ENCODE measurements at regions not wholly inside any gene's neighbourhood (a gene's known extent, or its start where the extent isn't known, plus 50 kb on each side); places are given as distances from the start of the nearest gene placed in this dataset.
"Not testable (repeated sequence)": the region's sequence is repeated elsewhere in the genome, so short reads cannot be mapped to it uniquely, and the experiment has no call there.

GRCh38 chr1:96210054-96210453 lies 511.5 kb upstream of the PTBP2 start:
- H3K36me3 ChIP-seq (ENCODE audit: low read depth), result no peaks in the 10 kb centered on the region
- no peak for TF ChIP-seq CTCF (IDR thresholded peaks at IDR 0.05)
- H3K9me3 ChIP-seq, result no peaks in the 10 kb centered on the region
- H3K4me3 ChIP-seq, result no peak overlapping the region
- intact Hi-C loops (cut with DNase I, micrococcal nuclease), result no loop called here
- DNase-seq (no peak), ATAC-seq (no peak)
- no peaks in the 10 kb centered on the region for H3K4me1 ChIP-seq (ENCODE audit: low read depth)

GRCh38 chr1:96211202-96211601 lies 510.4 kb upstream of the PTBP2 start:
- Histone ChIP-seq H3K9me3 (no peaks in the 10 kb centered on the region), H3K36me3 (ENCODE audit: low read depth) (no peaks in the 10 kb centered on the region), H3K4me1 (ENCODE audit: low read depth) (no peaks in the 10 kb centered on the region), H3K4me3 (no peak overlapping the region)
- intact Hi-C loops (cut with DNase I, micrococcal nuclease), result no loop called here
- DNase-seq (no peak), ATAC-seq (no peak)
- TF ChIP-seq CTCF (IDR thresholded peaks at IDR 0.05), result no peak

GRCh38 chr1:96214982-96215381 lies 506.6 kb upstream of the PTBP2 start:
- Histone ChIP-seq H3K9me3 (no peaks in the 10 kb centered on the region), H3K4me3 (no peak overlapping the region), H3K4me1 (ENCODE audit: low read depth) (no peaks in the 10 kb centered on the region), H3K36me3 (ENCODE audit: low read depth) (no peaks in the 10 kb centered on the region)
- no peak for TF ChIP-seq CTCF (IDR thresholded peaks at IDR 0.05)
- DNase-seq, result no peak
- no peak for ATAC-seq
- intact Hi-C loops (cut with DNase I, micrococcal nuclease), result no loop called here

GRCh38 chr1:96220651-96221050 lies 500.9 kb upstream of the PTBP2 start:
- no peak for ATAC-seq
- Histone ChIP-seq H3K4me3 (no peak overlapping the region), H3K9me3 (no peaks in the 10 kb centered on the region), H3K36me3 (ENCODE audit: low read depth) (no peaks in the 10 kb centered on the region), H3K4me1 (ENCODE audit: low read depth) (no peaks in the 10 kb centered on the region)
- DNase-seq, result no peak
- intact Hi-C loops (cut with DNase I, micrococcal nuclease), result no loop called here
- TF ChIP-seq CTCF (IDR thresholded peaks at IDR 0.05), result no peak

GRCh38 chr1:96222701-96223100 lies 498.9 kb upstream of the PTBP2 start:
- Histone ChIP-seq H3K4me3 (no peak overlapping the region), H3K9me3 (no peaks in the 10 kb centered on the region), H3K36me3 (ENCODE audit: low read depth) (no peaks in the 10 kb centered on the region), H3K4me1 (ENCODE audit: low read depth) (no peaks in the 10 kb centered on the region)
- no peak for TF ChIP-seq CTCF (IDR thresholded peaks at IDR 0.05)
- no peak for ATAC-seq
- DNase-seq, result no peak
- intact Hi-C loops (cut with DNase I, micrococcal nuclease), result no loop called here

- H3K4me3 ChIP-seq; DNase-seq; H3K36me3 ChIP-seq (ENCODE audit: low read depth); intact Hi-C loops (cut with DNase I, micrococcal nuclease); H3K9me3 ChIP-seq; H3K4me1 ChIP-seq (ENCODE audit: low read depth); ATAC-seq: not testable (repeated sequence)
These were observed 497.4 kb upstream of the PTBP2 start for GRCh38 chr1:96224229-96224628.

Data from mucosa of descending colon (tissue), 3 donors.